ENCODE measurements at regions not wholly inside any gene's neighbourhood (a gene's known extent, or its start where the extent isn't known, plus 50 kb on each side); places are given as distances from the start of the nearest gene placed in this dataset.

DNA sequence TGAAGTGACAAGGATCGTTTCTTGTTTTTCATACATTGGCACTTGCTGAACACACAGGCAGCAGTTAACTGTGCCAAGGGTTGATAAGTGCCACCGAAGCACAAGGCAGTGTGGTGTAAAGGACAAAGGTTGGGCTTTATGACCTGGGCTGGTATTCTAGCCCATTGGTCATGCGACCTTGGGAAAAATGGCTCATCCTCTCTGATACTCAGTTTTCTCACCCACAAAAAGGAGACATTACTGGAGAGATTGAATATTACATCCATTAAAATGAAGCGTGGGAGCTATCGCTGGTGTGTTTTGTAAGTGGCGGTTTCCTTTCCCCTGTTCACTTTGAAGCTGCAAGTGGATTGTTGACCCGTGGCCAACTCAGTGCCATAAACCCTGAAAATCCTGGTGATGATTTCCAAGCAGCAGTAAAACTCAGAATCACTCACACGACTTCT, 216.9 kb downstream of the HAPSTR1 start:
- no peak for TF ChIP-seq SIN3A (IDR thresholded peaks at IDR 0.05; ENCODE audit: borderline replicate concordance, insufficient read depth, low read depth, low read length)
- TF ChIP-seq, protein P1, sequence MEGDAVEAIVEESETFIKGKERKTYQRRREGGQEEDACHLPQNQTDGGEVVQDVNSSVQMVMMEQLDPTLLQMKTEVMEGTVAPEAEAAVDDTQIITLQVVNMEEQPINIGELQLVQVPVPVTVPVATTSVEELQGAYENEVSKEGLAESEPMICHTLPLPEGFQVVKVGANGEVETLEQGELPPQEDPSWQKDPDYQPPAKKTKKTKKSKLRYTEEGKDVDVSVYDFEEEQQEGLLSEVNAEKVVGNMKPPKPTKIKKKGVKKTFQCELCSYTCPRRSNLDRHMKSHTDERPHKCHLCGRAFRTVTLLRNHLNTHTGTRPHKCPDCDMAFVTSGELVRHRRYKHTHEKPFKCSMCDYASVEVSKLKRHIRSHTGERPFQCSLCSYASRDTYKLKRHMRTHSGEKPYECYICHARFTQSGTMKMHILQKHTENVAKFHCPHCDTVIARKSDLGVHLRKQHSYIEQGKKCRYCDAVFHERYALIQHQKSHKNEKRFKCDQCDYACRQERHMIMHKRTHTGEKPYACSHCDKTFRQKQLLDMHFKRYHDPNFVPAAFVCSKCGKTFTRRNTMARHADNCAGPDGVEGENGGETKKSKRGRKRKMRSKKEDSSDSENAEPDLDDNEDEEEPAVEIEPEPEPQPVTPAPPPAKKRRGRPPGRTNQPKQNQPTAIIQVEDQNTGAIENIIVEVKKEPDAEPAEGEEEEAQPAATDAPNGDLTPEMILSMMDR (IDR thresholded peaks at IDR 0.05), result no peak
